Peyer's patch (tissue), 4 donors: ENCODE measurements at regions not wholly inside any gene's neighbourhood (a gene's known extent, or its start where the extent isn't known, plus 50 kb on each side); places are given as distances from the start of the nearest gene placed in this dataset.

Experiments
- POLR2A ChIP-seq, 2 donors: fragments of 450-650 bp; IDR thresholded peaks; one replicate each; pipeline ENCODE4 v1.5.1; 2017; ENCODE audit warnings: antibody characterized with exemption in 2 of 2, mild to moderate bottlenecking in 2 of 2, moderate library complexity in 2 of 2
- TF ChIP-seq, protein P1 (sequence below), 6 experiments: fragments of 450-650 bp in 4 of 6; fragments of 200-600 bp in 2 of 6; sonication (generic) in 1 of 6; IDR thresholded peaks; one replicate each; pipeline ENCODE4 v1.5.1; 2017 to 2019; ENCODE audit warnings: antibody characterized with exemption in 6 of 6, mild to moderate bottlenecking in 3 of 6, moderate library complexity in 1 of 6

DNA sequence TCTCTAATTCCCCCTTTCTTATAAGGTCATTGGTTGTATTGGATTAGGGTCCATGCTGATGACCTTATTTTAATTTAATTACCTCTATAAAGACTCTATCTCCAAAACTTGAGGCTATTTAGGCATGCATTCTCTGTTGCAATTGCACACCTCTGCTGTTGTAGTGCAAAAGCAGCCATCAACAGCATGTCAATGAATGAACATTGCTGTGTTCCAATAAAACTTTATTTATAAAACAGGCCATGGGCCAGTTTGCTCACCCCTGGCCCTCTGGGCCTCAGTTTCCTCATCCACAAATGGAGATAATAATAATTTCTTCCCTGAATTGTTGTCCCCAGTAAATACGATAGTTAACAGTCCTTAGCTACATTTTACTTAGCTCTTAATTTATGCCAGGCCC lies 100.4 kb upstream of the USP24 start:
- TF ChIP-seq, protein P1, sequence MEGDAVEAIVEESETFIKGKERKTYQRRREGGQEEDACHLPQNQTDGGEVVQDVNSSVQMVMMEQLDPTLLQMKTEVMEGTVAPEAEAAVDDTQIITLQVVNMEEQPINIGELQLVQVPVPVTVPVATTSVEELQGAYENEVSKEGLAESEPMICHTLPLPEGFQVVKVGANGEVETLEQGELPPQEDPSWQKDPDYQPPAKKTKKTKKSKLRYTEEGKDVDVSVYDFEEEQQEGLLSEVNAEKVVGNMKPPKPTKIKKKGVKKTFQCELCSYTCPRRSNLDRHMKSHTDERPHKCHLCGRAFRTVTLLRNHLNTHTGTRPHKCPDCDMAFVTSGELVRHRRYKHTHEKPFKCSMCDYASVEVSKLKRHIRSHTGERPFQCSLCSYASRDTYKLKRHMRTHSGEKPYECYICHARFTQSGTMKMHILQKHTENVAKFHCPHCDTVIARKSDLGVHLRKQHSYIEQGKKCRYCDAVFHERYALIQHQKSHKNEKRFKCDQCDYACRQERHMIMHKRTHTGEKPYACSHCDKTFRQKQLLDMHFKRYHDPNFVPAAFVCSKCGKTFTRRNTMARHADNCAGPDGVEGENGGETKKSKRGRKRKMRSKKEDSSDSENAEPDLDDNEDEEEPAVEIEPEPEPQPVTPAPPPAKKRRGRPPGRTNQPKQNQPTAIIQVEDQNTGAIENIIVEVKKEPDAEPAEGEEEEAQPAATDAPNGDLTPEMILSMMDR (IDR thresholded peaks at IDR 0.05), result no peak
- TF ChIP-seq POLR2A (IDR thresholded peaks at IDR 0.05), result no peak
